GM12878 (cell line): ENCODE measurements at regions not wholly inside any gene's neighbourhood (a gene's known extent, or its start where the extent isn't known, plus 50 kb on each side); places are given as distances from the start of the nearest gene placed in this dataset.

Experiments used
- BCLAF1 ChIP-seq: fragments of 450-650 bp; IDR thresholded peaks from 2 replicates; pipeline ENCODE4 v1.6.1; 2017; ENCODE audit warnings: antibody characterized with exemption, mild to moderate bottlenecking, moderate library complexity
- CHD2 ChIP-seq: IDR thresholded peaks from 2 replicates; pipeline ENCODE4 v1.6.1; 2011; ENCODE audit warnings: low read depth, low read length, improper control_type of control experiment, borderline replicate concordance
- CREB1 ChIP-seq: IDR thresholded peaks from 2 replicates; pipeline ENCODE4 v1.6.1; 2012; ENCODE audit warnings: low read depth, mild to moderate bottlenecking, inconsistent platforms
- CTCF ChIP-seq, 3 experiments: IDR thresholded peaks in 2 of 3; conservative IDR thresholded peaks in 1 of 3; 2 replicates each; pipeline ENCODE4 v1.5.1; 2011; ENCODE audit warnings: low read depth in 3 of 3, low read length in 3 of 3, mild to moderate bottlenecking in 3 of 3, control low read depth in 2 of 3, moderate library complexity in 2 of 3, inconsistent platforms in 1 of 3, mixed read lengths in 1 of 3; ENCODE audit not compliant: control insufficient read depth in 2 of 3, insufficient read depth in 1 of 3; ENCODE audit errors: extremely low read depth in 1 of 3
- EP300 ChIP-seq, 2 experiments: fragments of 150-350 bp in 1 of 2; IDR thresholded peaks; 2 replicates each; pipeline ENCODE4 v1.6.1; 2011 to 2012; ENCODE audit warnings: low read depth in 2 of 2, low read length in 2 of 2, borderline replicate concordance in 1 of 2, improper control_type of control experiment in 1 of 2, inconsistent platforms in 1 of 2; ENCODE audit not compliant: control insufficient read depth in 1 of 2
- FOXM1 ChIP-seq: IDR thresholded peaks from 2 replicates; pipeline ENCODE4 v1.6.1; 2012; ENCODE audit warnings: low read depth, mild to moderate bottlenecking, inconsistent platforms, low read length, moderate library complexity
- HCFC1 ChIP-seq: fragments of 150-350 bp; IDR thresholded peaks from 2 replicates; pipeline ENCODE4 v1.6.1; 2014; ENCODE audit warnings: low read length
- JUND ChIP-seq: IDR thresholded peaks from 2 replicates; pipeline ENCODE4 v1.6.1; 2012; ENCODE audit warnings: low read depth, mild to moderate bottlenecking, low read length, improper control_type of control experiment, moderate library complexity
- PKNOX1 ChIP-seq: fragments of 450-650 bp; IDR thresholded peaks from 2 replicates; pipeline ENCODE4 v1.6.1; 2016; ENCODE audit warnings: mild to moderate bottlenecking
- POLR2AphosphoS5 ChIP-seq: IDR thresholded peaks from 2 replicates; pipeline ENCODE4 v1.6.1; 2011; ENCODE audit warnings: mild to moderate bottlenecking, low read length, inconsistent platforms
- SIN3A ChIP-seq: IDR thresholded peaks from 2 replicates; pipeline ENCODE4 v1.6.1; 2012; ENCODE audit warnings: low read depth, low read length, improper control_type of control experiment
- TAF1 ChIP-seq: IDR thresholded peaks from 2 replicates; pipeline ENCODE4 v1.6.1; 2011; ENCODE audit warnings: mild to moderate bottlenecking, low read depth, low read length, borderline replicate concordance
- YY1 ChIP-seq: IDR thresholded peaks from 2 replicates; pipeline ENCODE4 v1.6.1; 2011; ENCODE audit warnings: low read depth, mild to moderate bottlenecking, low read length

- TF ChIP-seq BCLAF1, result no peak
- TF ChIP-seq CREB1, result no peak
- no peak for TF ChIP-seq FOXM1
- no peak for TF ChIP-seq JUND
- TF ChIP-seq CHD2, result no peak
- no peak for TF ChIP-seq POLR2AphosphoS5
- TF ChIP-seq CTCF (IDR thresholded peaks at IDR 0.05 in 2 of 3, conservative IDR thresholded peaks at IDR 0.05 in 1 of 3; ENCODE audit: control insufficient read depth in 2 of 3, extremely low read depth in 1 of 3, insufficient read depth in 1 of 3, low read depth in 3 of 3, low read length in 3 of 3), result no peak
- TF ChIP-seq SIN3A, result no peak
- TF ChIP-seq EP300 (IDR thresholded peaks at IDR 0.05; ENCODE audit: borderline replicate concordance in 1 of 2, control insufficient read depth in 1 of 2, low read depth in 2 of 2, low read length in 2 of 2), result no peak
- no peak for TF ChIP-seq YY1
- TF ChIP-seq TAF1, result no peak
- no peak for TF ChIP-seq PKNOX1
- no peak for TF ChIP-seq HCFC1
Observed at GRCh38 chr15:27622371-27622770, 476.7 kb downstream of the OCA2 start.
